ENCODE measurements at regions not wholly inside any gene's neighbourhood (a gene's known extent, or its start where the extent isn't known, plus 50 kb on each side); places are given as distances from the start of the nearest gene placed in this dataset.

- Histone ChIP-seq H3K4me1 (replicated peaks) (no peaks in the 10 kb centered on the region), H3K27ac (no peak overlapping the region), H3K36me3 (no peaks in the 10 kb centered on the region), H3K27me3 (replicated peaks; ENCODE audit: insufficient read depth) (no peaks in the 10 kb centered on the region), H3K9me3 (no peaks in the 10 kb centered on the region), H3K4me3 (no peak overlapping the region)
- WGBS, result 98% methylated on average over 3 of the region's 3 CpGs
- DNase-seq (ENCODE audit: low spot score), result no peak
- intact Hi-C loops (cut with DNase I), result no loop called here
- TF ChIP-seq POLR2AphosphoS5 (IDR thresholded peaks at IDR 0.05), result no peak
- TF ChIP-seq POLR2A (IDR thresholded peaks at IDR 0.05), result no peak
- no peak for TF ChIP-seq CTCF (IDR thresholded peaks at IDR 0.05)
Measured at GRCh38 chr2:226508005-226508404, 291.6 kb downstream of the IRS1 start.

GRCh38 chr2:226497146-226497909 is 302.3 kb downstream of the IRS1 start:
- H3K9me3 ChIP-seq, result no peaks in the 10 kb centered on the region
- no peaks in the 10 kb centered on the region for H3K27me3 ChIP-seq (replicated peaks; ENCODE audit: insufficient read depth)
- no peaks in the 10 kb centered on the region for H3K36me3 ChIP-seq
- TF ChIP-seq POLR2A (IDR thresholded peaks at IDR 0.05) (no peak), POLR2AphosphoS5 (IDR thresholded peaks at IDR 0.05) (no peak), CTCF (IDR thresholded peaks at IDR 0.05) (no peak)
- intact Hi-C loops (cut with DNase I), result no loop called here
- no peak overlapping the region for H3K4me3 ChIP-seq
- no peaks in the 10 kb centered on the region for H3K4me1 ChIP-seq (replicated peaks)
- DNase-seq (ENCODE audit: low spot score), result no peak
- no peak overlapping the region for H3K27ac ChIP-seq
- WGBS, result 95% methylated on average over 4 of the region's 4 CpGs

GRCh38 chr2:226496273-226496550 is 303.4 kb downstream of the IRS1 start:
- TF ChIP-seq POLR2AphosphoS5 (IDR thresholded peaks at IDR 0.05), result no peak
- TF ChIP-seq POLR2A (IDR thresholded peaks at IDR 0.05), result no peak
- no peak for TF ChIP-seq CTCF (IDR thresholded peaks at IDR 0.05)
- no peaks in the 10 kb centered on the region for H3K4me1 ChIP-seq (replicated peaks)
- H3K36me3 ChIP-seq, result no peaks in the 10 kb centered on the region
- 79% methylated on average over 2 of the region's 2 CpGs for WGBS
- intact Hi-C loops (cut with DNase I), result no loop called here
- no peak overlapping the region for H3K4me3 ChIP-seq
- DNase-seq (ENCODE audit: low spot score), result no peak
- no peaks in the 10 kb centered on the region for H3K27me3 ChIP-seq (replicated peaks; ENCODE audit: insufficient read depth)
- no peaks in the 10 kb centered on the region for H3K9me3 ChIP-seq
- no peak overlapping the region for H3K27ac ChIP-seq

GRCh38 chr2:226495466-226496272 is 304.0 kb downstream of the IRS1 start:
- H3K9me3 ChIP-seq, result no peaks in the 10 kb centered on the region
- H3K27ac ChIP-seq, result no peak overlapping the region
- TF ChIP-seq POLR2AphosphoS5 (IDR thresholded peaks at IDR 0.05), result no peak
- no peak for TF ChIP-seq CTCF (IDR thresholded peaks at IDR 0.05)
- no peak for TF ChIP-seq POLR2A (IDR thresholded peaks at IDR 0.05)
- no peak for DNase-seq (ENCODE audit: low spot score)
- intact Hi-C loops (cut with DNase I), result no loop called here
- H3K4me3 ChIP-seq, result no peak overlapping the region
- no peaks in the 10 kb centered on the region for H3K36me3 ChIP-seq
- 68% methylated on average over 9 of the region's 9 CpGs for WGBS
- no peaks in the 10 kb centered on the region for H3K27me3 ChIP-seq (replicated peaks; ENCODE audit: insufficient read depth)
- H3K4me1 ChIP-seq (replicated peaks), result no peaks in the 10 kb centered on the region

GRCh38 chr2:226491112-226491511 is 308.5 kb downstream of the IRS1 start:
- no peak for DNase-seq (ENCODE audit: low spot score)
- 58% methylated on average over 1 of the region's 1 CpG for WGBS
- intact Hi-C loops (cut with DNase I), result no loop called here

More at GRCh38 chr2:226491112-226491511, 308.5 kb downstream of the IRS1 start:
- H3K27ac ChIP-seq, result no peak overlapping the region
- no peaks in the 10 kb centered on the region for H3K4me1 ChIP-seq (replicated peaks)
- no peaks in the 10 kb centered on the region for H3K36me3 ChIP-seq
- no peaks in the 10 kb centered on the region for H3K27me3 ChIP-seq (replicated peaks; ENCODE audit: insufficient read depth)
- H3K4me3 ChIP-seq, result no peak overlapping the region
- H3K9me3 ChIP-seq, result no peaks in the 10 kb centered on the region
- TF ChIP-seq CTCF (IDR thresholded peaks at IDR 0.05) (no peak), POLR2AphosphoS5 (IDR thresholded peaks at IDR 0.05) (no peak), POLR2A (IDR thresholded peaks at IDR 0.05) (no peak)
